ENCODE measurements at regions not wholly inside any gene's neighbourhood (a gene's known extent, or its start where the extent isn't known, plus 50 kb on each side); places are given as distances from the start of the nearest gene placed in this dataset.

GRCh38 chr18:48468151-48468550, 59.0 kb upstream of the ZBTB7C start:
- H3K27me3 ChIP-seq (ENCODE audit: control insufficient read depth, insufficient read depth, low read length) = no peaks in the 10 kb centered on the region
- H3K9ac ChIP-seq (ENCODE audit: low read depth, low read length) = no peak overlapping the region
- no peak overlapping the region for H3K27ac ChIP-seq (ENCODE audit: low read depth, low read length)
- no peak overlapping the region for H3K4me3 ChIP-seq (ENCODE audit: low read depth, low read length)
- H3K4me1 ChIP-seq (ENCODE audit: control insufficient read depth, insufficient read depth, low read length) = no peaks in the 10 kb centered on the region
- no peaks in the 10 kb centered on the region for H3K9me3 ChIP-seq (ENCODE audit: control insufficient read depth, insufficient read depth, low read length)
- no peaks in the 10 kb centered on the region for H3K36me3 ChIP-seq (ENCODE audit: control insufficient read depth, insufficient read depth, low read length)

GRCh38 chr18:48467231-48467630, 58.0 kb upstream of the ZBTB7C start:
- H3K9ac ChIP-seq (ENCODE audit: low read depth, low read length) = no peak overlapping the region
- no peaks in the 10 kb centered on the region for H3K36me3 ChIP-seq (ENCODE audit: control insufficient read depth, insufficient read depth, low read length)
- no peak overlapping the region for H3K4me3 ChIP-seq (ENCODE audit: low read depth, low read length)
- no peaks in the 10 kb centered on the region for H3K9me3 ChIP-seq (ENCODE audit: control insufficient read depth, insufficient read depth, low read length)
- H3K27me3 ChIP-seq (ENCODE audit: control insufficient read depth, insufficient read depth, low read length) = no peaks in the 10 kb centered on the region
- no peak overlapping the region for H3K27ac ChIP-seq (ENCODE audit: low read depth, low read length)
- H3K4me1 ChIP-seq (ENCODE audit: control insufficient read depth, insufficient read depth, low read length) = no peaks in the 10 kb centered on the region

- Histone ChIP-seq H3K9me3 (ENCODE audit: control insufficient read depth, insufficient read depth, low read length) (no peaks in the 10 kb centered on the region), H3K4me1 (ENCODE audit: control insufficient read depth, insufficient read depth, low read length) (no peaks in the 10 kb centered on the region), H3K36me3 (ENCODE audit: control insufficient read depth, insufficient read depth, low read length) (no peaks in the 10 kb centered on the region), H3K9ac (ENCODE audit: low read depth, low read length) (no peak overlapping the region), H3K27ac (ENCODE audit: low read depth, low read length) (no peak overlapping the region), H3K4me3 (ENCODE audit: low read depth, low read length) (no peak overlapping the region), H3K27me3 (ENCODE audit: control insufficient read depth, insufficient read depth, low read length) (no peaks in the 10 kb centered on the region)
These were observed 53.3 kb upstream of the ZBTB7C start for GRCh38 chr18:48462510-48462909.

GRCh38 chr18:48460929-48461583, 51.9 kb upstream of the ZBTB7C start:
- H3K27me3 ChIP-seq (ENCODE audit: control insufficient read depth, insufficient read depth, low read length) = no peaks in the 10 kb centered on the region
- no peak overlapping the region for H3K9ac ChIP-seq (ENCODE audit: low read depth, low read length)
- no peak overlapping the region for H3K4me3 ChIP-seq (ENCODE audit: low read depth, low read length)
- H3K9me3 ChIP-seq (ENCODE audit: control insufficient read depth, insufficient read depth, low read length) = no peaks in the 10 kb centered on the region
- H3K36me3 ChIP-seq (ENCODE audit: control insufficient read depth, insufficient read depth, low read length) = no peaks in the 10 kb centered on the region
- H3K4me1 ChIP-seq (ENCODE audit: control insufficient read depth, insufficient read depth, low read length) = no peaks in the 10 kb centered on the region
- no peak overlapping the region for H3K27ac ChIP-seq (ENCODE audit: low read depth, low read length)

- no peaks in the 10 kb centered on the region for H3K27me3 ChIP-seq (ENCODE audit: control insufficient read depth, insufficient read depth, low read length)
These were observed 50.3 kb upstream of the ZBTB7C start for GRCh38 chr18:48459465-48459864.

GRCh38 chr18:48459016-48459415, 49.8 kb upstream of the ZBTB7C start:
- no peaks in the 10 kb centered on the region for H3K36me3 ChIP-seq (ENCODE audit: control insufficient read depth, insufficient read depth, low read length)
- H3K9me3 ChIP-seq (ENCODE audit: control insufficient read depth, insufficient read depth, low read length) = no peaks in the 10 kb centered on the region
- H3K27ac ChIP-seq (ENCODE audit: low read depth, low read length) = no peak overlapping the region
- no peaks in the 10 kb centered on the region for H3K27me3 ChIP-seq (ENCODE audit: control insufficient read depth, insufficient read depth, low read length)
- H3K4me1 ChIP-seq (ENCODE audit: control insufficient read depth, insufficient read depth, low read length) = no peaks in the 10 kb centered on the region
- H3K9ac ChIP-seq (ENCODE audit: low read depth, low read length) = no peak overlapping the region
- no peak overlapping the region for H3K4me3 ChIP-seq (ENCODE audit: low read depth, low read length)

More at GRCh38 chr18:48459465-48459864, 50.3 kb upstream of the ZBTB7C start:
- H3K36me3 ChIP-seq (ENCODE audit: control insufficient read depth, insufficient read depth, low read length) = no peaks in the 10 kb centered on the region
- no peak overlapping the region for H3K9ac ChIP-seq (ENCODE audit: low read depth, low read length)
- no peak overlapping the region for H3K27ac ChIP-seq (ENCODE audit: low read depth, low read length)
- no peaks in the 10 kb centered on the region for H3K9me3 ChIP-seq (ENCODE audit: control insufficient read depth, insufficient read depth, low read length)
- H3K4me3 ChIP-seq (ENCODE audit: low read depth, low read length) = no peak overlapping the region
- H3K4me1 ChIP-seq (ENCODE audit: control insufficient read depth, insufficient read depth, low read length) = no peaks in the 10 kb centered on the region

All from HUES48 (cell line).